ENCODE measurements at regions not wholly inside any gene's neighbourhood (a gene's known extent, or its start where the extent isn't known, plus 50 kb on each side); places are given as distances from the start of the nearest gene placed in this dataset.
A peak's percentile ranks its signal among the peaks of the same experiment; 100 is the strongest.

GRCh38 chr18:5746844-5747243, 148.5 kb downstream of the TMEM200C start:
- Mint-ChIP-seq H3K27me3 (ENCODE audit: unreplicated experiment) (no peaks in the 10 kb centered on the region), H3K36me3 (ENCODE audit: unreplicated experiment) (no peaks in the 10 kb centered on the region), H3K4me1 (ENCODE audit: low read depth, unreplicated experiment) (peaks cover 5% of the 10 kb centered on the region), H3K4me3 (ENCODE audit: unreplicated experiment) (peak overlapping the region; percentile 3), H3K9me3 (ENCODE audit: unreplicated experiment) (no peaks in the 10 kb centered on the region), H3K27ac (ENCODE audit: unreplicated experiment) (peak overlapping the region; percentile 64)
- no peak for DNase-seq
- TF ChIP-seq, protein P1, sequence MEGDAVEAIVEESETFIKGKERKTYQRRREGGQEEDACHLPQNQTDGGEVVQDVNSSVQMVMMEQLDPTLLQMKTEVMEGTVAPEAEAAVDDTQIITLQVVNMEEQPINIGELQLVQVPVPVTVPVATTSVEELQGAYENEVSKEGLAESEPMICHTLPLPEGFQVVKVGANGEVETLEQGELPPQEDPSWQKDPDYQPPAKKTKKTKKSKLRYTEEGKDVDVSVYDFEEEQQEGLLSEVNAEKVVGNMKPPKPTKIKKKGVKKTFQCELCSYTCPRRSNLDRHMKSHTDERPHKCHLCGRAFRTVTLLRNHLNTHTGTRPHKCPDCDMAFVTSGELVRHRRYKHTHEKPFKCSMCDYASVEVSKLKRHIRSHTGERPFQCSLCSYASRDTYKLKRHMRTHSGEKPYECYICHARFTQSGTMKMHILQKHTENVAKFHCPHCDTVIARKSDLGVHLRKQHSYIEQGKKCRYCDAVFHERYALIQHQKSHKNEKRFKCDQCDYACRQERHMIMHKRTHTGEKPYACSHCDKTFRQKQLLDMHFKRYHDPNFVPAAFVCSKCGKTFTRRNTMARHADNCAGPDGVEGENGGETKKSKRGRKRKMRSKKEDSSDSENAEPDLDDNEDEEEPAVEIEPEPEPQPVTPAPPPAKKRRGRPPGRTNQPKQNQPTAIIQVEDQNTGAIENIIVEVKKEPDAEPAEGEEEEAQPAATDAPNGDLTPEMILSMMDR (IDR thresholded peaks at IDR 0.05; ENCODE audit: partially characterized antibody, unreplicated experiment): no peak

DNA sequence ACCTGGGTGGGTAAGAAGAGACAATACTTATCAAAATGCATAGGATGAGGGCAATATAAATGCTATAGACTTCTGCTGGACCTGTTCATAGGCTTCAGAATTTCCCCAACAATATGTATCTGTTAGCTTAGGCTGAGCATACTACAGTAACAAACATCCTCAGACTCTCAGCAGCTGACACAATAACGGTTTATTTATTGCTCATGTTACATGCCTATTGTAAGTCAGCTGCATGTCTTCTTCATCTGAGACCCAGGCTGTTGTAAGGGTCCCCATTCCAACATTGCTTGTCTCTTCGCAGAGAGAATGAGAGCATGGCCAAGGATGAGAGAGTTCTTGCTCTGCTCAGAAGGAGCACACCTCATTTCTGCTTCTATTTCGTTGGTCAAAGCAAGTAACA, 150.7 kb downstream of the TMEM200C start:
- Mint-ChIP-seq H3K27me3 (ENCODE audit: unreplicated experiment) (no peaks in the 10 kb centered on the region), H3K36me3 (ENCODE audit: unreplicated experiment) (no peaks in the 10 kb centered on the region), H3K4me3 (ENCODE audit: unreplicated experiment) (no peak overlapping the region), H3K9me3 (ENCODE audit: unreplicated experiment) (no peaks in the 10 kb centered on the region), H3K27ac (ENCODE audit: unreplicated experiment) (no peak overlapping the region), H3K4me1 (ENCODE audit: low read depth, unreplicated experiment) (peaks cover 5% of the 10 kb centered on the region)
- TF ChIP-seq, protein P1 (IDR thresholded peaks at IDR 0.05; ENCODE audit: partially characterized antibody, unreplicated experiment): no peak
- DNase-seq: no peak

- H3K36me3 Mint-ChIP-seq (ENCODE audit: unreplicated experiment): no peaks in the 10 kb centered on the region
- peaks cover 2% of the 10 kb centered on the region for H3K4me1 Mint-ChIP-seq (ENCODE audit: low read depth, unreplicated experiment)
- H3K27me3 Mint-ChIP-seq (ENCODE audit: unreplicated experiment): peaks cover 2% of the 10 kb centered on the region
- H3K4me3 Mint-ChIP-seq (ENCODE audit: unreplicated experiment): no peak overlapping the region
- H3K9me3 Mint-ChIP-seq (ENCODE audit: unreplicated experiment): no peaks in the 10 kb centered on the region
- TF ChIP-seq, protein P1 (IDR thresholded peaks at IDR 0.05; ENCODE audit: partially characterized antibody, unreplicated experiment): no peak
- no peak overlapping the region for H3K27ac Mint-ChIP-seq (ENCODE audit: unreplicated experiment)
- DNase-seq: no peak
Observed at GRCh38 chr18:5738526-5738925, 156.8 kb downstream of the TMEM200C start.

GRCh38 chr18:5732318-5732717, 163.0 kb downstream of the TMEM200C start:
- no peak for DNase-seq
- H3K27ac Mint-ChIP-seq (ENCODE audit: unreplicated experiment): no peak overlapping the region
- peaks cover 1% of the 10 kb centered on the region for H3K9me3 Mint-ChIP-seq (ENCODE audit: unreplicated experiment)
- H3K36me3 Mint-ChIP-seq (ENCODE audit: unreplicated experiment): no peaks in the 10 kb centered on the region
- peaks cover 9% of the 10 kb centered on the region for H3K4me1 Mint-ChIP-seq (ENCODE audit: low read depth, unreplicated experiment)
- TF ChIP-seq, protein P1 (IDR thresholded peaks at IDR 0.05; ENCODE audit: partially characterized antibody, unreplicated experiment): no peak
- H3K27me3 Mint-ChIP-seq (ENCODE audit: unreplicated experiment): no peaks in the 10 kb centered on the region
- no peak overlapping the region for H3K4me3 Mint-ChIP-seq (ENCODE audit: unreplicated experiment)

- Mint-ChIP-seq H3K9me3 (ENCODE audit: unreplicated experiment) (peaks cover 1% of the 10 kb centered on the region), H3K4me3 (ENCODE audit: unreplicated experiment) (no peak overlapping the region), H3K4me1 (ENCODE audit: low read depth, unreplicated experiment) (peaks cover 9% of the 10 kb centered on the region), H3K27ac (ENCODE audit: unreplicated experiment) (no peak overlapping the region), H3K36me3 (ENCODE audit: unreplicated experiment) (no peaks in the 10 kb centered on the region), H3K27me3 (ENCODE audit: unreplicated experiment) (no peaks in the 10 kb centered on the region)
- TF ChIP-seq, protein P1 (IDR thresholded peaks at IDR 0.05; ENCODE audit: partially characterized antibody, unreplicated experiment): no peak
- DNase-seq: no peak
Observed at GRCh38 chr18:5729983-5730699, 165.2 kb downstream of the TMEM200C start.
